Hematopoietic multipotent progenitor cell treated with erythropoietin and hydrocortisone succinate and interleukin-3 and kit ligand, for 4 days (in vitro differentiated cells): ENCODE measurements at regions not wholly inside any gene's neighbourhood (a gene's known extent, or its start where the extent isn't known, plus 50 kb on each side); places are given as distances from the start of the nearest gene placed in this dataset.
"Not testable (repeated sequence)": the region's sequence is repeated elsewhere in the genome, so short reads cannot be mapped to it uniquely, and the experiment has no call there.

ENCODE experiments used
- DNase-seq: peaks from one replicate; pipeline ENCODE4 v3.0.0-alpha.2; 2015

DNA sequence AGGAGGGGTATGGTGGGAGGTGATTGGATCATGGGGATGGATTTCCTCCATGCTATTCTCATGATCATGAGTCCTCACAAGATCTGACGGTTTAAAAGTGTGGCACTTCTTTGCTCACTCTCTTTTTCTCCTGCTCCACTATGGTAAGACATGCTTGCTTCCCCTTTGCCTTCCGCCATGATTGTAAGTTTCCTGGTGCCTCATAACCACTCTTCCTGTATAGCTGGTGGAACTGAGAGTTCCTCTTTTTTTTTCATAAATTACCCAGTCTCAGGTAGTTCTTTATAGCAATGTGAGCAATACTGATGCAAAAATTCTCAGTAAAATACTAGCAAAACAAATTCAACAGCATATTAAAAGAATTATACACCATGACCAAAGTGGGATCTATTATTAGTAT, 728.5 kb upstream of the SLC8A1 start:
- DNase-seq, result peak; percentile 28

- no peak for DNase-seq
Observed at GRCh38 chr2:41182961-41183360, 731.1 kb upstream of the SLC8A1 start.

DNA sequence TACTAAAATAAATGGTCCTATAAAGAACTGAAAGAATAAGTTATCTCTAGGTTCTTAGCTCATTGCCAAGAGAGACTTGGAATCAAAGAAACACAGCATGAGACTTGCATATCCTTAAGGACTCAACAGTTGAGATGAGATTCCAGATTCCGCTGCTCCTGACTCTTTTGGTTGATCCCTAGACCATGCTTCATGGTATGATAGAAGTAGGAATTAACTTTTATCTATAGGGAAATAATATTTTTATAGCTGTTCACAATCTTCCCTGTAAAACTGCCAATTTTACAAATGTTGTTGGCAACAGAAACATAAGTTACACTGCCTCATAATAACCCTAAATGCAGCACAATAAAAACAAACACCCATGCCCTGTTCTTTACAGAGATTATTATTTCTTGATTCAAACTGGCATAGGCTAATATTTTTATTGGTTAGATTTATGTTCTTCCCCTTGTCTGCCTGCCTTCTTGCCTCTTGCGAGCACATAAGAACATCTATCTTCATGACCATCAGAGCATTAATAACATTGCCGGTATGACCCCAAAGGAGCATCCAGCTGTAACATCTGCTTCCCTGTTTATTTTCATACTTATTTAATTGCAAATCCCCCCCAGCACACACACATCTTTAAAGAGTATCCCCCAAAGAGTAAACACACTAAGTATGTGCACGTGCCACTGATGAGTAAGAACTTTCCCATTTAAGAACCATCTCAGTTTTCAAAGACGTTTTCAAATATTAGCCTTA, 735.7 kb upstream of the SLC8A1 start:
- no peak for DNase-seq

- no peak for DNase-seq
Observed at GRCh38 chr2:41194230-41194629, 742.3 kb upstream of the SLC8A1 start.

DNA sequence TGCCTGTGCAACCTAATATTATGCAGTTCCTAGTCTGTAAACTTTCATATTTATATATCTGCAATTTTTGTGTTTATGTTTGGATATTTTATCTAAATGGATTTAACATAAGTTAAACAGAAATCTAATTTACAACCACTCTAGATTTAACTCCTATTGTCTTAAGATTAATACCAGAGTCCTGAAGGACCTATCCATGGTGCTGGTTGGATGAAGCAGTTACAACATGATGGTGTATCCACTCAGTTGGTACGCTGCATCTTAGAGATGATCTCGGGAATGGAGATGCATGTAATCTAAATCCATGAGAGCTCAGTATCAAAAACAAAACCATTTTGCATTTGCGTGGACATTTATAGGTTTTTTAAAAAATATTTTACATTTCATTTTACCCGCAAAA, 745.9 kb upstream of the SLC8A1 start:
- DNase-seq, result peak; percentile 1

DNA sequence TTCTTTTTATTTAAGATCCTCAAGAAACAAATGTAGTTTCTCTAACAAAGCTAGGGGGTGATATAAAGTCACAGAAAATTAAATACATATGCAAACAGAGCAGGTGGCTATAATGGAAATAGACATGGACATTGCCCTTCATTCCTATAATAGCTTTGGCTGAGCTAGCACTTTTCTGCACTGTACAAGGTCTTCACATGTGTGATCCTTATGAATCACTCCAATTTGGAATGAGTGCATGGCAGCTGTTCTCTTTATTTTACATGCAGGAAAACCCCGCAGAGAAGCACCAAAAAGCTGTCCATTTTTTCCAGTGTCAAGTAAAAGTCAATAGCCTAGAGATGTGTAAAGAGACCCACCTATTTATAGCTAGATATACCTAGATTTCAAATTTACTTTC, 747.4 kb upstream of the SLC8A1 start:
- DNase-seq, result no peak

DNA sequence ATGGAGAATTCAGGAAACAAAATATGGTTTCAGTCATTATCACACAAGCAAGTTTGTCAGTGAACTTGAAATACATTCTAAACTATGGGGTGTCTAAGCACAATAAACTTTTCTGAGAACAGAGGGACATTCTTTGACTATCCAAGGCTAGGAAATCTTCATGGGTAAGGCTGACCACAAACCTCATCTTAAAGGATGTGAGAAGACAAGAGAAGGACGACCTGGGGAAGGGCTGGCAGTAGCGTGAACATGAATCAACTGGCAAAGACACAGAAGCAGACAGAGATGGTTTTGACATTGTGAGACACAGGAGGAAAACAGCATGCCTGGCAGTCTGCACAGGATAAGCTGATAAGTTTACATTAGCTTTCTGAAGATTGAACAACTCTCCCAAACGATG, 752.4 kb upstream of the SLC8A1 start:
- DNase-seq, result no peak

DNA sequence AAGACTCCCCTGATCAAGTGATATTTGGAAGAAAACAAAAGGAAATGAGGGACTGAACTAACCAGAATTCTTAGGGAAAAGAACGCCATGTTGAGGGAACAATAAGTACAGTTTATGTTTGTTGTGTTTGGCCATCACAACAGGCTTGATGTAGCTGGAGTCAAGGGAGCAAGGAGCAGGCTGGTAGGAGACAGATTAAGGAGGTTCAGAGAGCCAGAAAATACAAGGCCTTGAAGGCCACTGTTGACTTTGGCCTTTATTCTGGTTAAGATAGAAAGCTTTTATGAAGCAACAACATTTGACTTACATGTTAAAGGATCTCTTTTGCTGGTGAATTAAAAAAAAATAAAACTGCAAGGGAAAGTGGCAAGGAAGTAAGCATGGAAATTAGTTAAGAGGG, 754.1 kb upstream of the SLC8A1 start:
- DNase-seq, result no peak

- no peak for DNase-seq
Observed at GRCh38 chr2:41207578-41207977, 755.7 kb upstream of the SLC8A1 start.

GRCh38 chr2:41210030-41210429, 758.1 kb upstream of the SLC8A1 start:
- DNase-seq, result not testable (repeated sequence)

- no peak for DNase-seq
Observed at GRCh38 chr2:41216978-41217377, 765.1 kb upstream of the SLC8A1 start.

DNA sequence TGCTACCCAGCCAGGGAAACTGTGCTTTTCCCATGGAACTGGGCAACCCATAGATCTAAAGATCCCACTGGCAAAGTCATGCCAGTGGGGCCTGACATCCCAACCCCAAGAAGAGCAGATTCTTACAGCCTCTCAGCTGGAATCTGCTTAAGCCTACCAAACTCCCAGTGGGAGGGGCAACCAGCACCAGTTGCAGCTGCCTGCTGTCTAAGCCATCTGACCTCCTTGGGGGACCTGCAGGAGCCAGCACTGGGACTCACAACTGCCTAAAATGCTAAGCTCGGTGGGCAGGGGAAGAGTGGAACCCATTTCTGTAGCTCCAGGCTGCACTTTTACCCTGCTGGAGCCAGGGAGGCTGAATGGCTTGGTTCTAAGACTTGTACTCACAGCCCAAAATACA, 770.7 kb upstream of the SLC8A1 start:
- DNase-seq, result no peak

DNA sequence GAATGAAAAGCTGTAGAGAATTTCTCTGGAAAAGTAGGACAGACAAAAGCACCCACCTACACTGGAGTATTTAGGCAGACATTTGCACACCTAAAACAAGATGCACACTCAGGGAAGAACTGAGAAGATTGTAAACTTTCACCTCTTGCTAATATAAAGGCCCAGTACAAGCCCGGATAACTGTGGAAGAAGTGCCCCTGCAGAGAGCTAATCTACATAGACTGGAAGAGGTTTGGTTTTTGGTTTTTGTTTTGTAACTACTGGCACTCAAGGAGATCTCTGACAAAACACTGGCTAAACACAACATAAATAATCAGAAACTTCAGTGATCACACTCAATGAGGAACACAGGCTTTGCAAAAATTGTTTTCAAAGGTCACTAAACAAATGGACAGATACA, 782.2 kb upstream of the SLC8A1 start:
- DNase-seq, result no peak

DNA sequence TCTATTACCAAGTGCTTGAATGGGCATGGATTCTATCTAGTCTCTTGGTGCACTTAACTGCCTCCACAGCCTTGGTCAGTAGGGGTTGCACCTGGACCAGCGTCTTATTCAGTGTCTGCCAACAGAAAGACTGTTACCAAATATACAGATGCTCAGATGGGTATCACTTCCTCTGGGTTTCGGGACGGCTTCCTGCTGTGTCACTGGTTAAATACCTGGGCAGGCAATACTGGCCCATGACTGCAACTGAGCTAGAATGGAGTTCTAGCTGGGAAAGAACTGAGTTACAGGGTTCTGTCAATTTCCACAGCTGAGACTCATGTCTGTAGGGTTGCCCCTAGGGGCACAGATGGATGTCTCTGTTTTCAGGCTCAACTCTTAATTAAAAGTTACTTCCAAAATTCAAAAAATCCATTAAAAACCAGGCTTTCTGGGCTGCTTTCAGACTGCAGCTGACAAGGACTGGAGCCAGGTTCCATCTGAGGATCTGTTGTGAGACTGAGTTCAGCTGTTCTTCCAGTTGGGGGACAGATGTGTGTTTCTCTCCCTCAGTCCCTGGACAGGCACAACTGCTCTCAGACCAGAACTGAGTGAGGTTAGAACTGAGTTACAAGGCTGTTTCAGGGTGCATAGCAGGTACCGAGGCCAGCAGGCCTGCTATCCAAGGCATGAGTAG, 789.6 kb upstream of the SLC8A1 start:
- no peak for DNase-seq

DNA sequence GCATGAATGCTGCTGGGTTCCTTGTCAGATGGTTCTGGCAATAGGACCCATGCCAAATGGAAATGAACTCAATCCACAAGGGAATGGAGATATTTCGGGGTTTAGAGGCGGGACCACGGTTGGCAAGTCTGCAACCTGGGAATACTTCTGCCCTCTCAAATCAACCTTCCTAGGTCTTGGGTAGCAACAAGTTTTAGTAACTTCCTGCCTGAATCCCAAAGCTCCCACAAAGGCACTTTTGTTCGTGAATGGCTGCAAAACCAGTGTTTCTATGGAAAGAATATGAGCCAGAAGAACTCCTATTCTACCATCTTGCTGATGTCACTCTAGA, 790.1 kb upstream of the SLC8A1 start:
- DNase-seq, result no peak

- DNase-seq, result no peak
Observed at GRCh38 chr2:41267929-41268659, 779.7 kb upstream of the PKDCC start.

- DNase-seq, result no peak
Observed at GRCh38 chr2:41283079-41283775, 764.6 kb upstream of the PKDCC start.

DNA sequence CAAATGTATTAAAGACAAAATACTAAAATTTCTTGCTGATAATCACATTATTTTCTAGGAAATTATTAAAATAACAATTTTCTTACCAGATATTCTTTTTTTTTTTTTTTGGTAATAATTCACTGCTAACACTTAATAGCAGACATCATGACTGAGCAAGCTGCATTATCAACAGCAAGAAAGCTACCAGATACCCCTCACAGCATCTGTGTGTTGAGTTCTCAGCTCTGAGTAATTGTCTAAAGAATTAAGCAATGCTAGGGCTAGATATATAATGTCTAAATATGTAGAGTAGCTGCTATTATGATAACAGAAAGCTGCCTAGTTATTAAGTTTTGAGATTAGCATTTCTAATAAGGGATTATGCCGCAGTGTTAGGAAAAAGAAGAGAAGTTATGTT, 754.3 kb upstream of the PKDCC start:
- no peak for DNase-seq

DNA sequence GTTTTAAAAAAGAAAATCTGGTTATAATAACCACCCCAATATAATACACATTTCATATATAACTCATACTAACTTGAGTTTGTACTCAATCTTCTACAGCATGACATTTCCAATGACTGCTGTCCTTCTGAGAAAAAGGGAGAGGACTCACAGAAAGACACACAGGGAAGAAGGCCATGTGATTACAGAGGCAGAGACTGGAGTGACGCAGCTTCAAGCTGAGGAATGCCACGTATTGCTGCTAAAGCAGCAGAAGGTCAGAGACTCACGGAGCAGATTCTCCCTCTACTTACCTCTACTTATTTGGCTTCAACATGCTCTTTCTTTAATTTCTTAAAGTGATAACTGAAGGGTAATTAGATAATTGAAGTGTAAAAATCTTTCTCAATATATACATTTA, 753.5 kb upstream of the PKDCC start:
- DNase-seq, result no peak

DNA sequence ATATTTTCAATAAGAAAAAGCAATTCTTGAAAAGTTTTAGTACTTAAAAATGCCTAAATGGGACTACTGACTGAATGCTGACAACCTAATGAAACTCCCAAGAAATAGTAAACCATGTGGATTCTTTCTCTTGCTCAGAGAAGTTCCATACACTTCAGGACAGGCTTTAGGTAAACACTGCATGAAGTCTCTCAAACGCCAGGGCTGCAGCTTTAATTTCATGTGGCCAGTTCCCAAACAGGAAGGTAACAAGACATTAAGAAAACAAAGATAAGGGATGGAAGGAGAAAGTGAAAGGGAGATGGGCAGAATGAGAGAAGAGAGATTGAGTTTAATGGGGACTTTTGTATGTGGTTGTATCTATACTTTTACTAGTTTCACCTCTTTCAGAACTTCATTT, 734.7 kb upstream of the PKDCC start:
- DNase-seq, result no peak

- no peak for DNase-seq
Observed at GRCh38 chr2:41314511-41315070, 733.2 kb upstream of the PKDCC start.

- no peak for DNase-seq
Observed at GRCh38 chr2:41319437-41319836, 728.4 kb upstream of the PKDCC start.

DNA sequence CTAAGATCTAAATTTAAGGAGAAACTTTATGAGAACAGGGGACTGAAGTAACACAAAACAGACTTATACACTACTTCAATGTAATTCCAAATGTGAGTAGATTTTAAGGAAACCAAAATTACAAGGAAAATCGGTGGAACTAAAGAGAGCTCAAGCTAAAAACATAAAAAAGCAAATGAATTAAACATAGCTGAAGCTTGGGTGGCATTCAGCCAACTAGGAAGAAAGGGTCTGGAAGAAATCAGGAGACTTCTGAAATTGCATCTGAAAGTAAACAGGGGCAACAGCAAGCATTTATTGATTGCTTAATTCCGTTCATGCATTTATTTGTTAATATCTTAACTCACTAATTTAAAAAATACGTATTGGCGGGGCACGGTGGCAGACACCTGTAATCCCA, 727.3 kb upstream of the PKDCC start:
- no peak for DNase-seq
